SK-N-SH (cell line): ENCODE measurements at regions not wholly inside any gene's neighbourhood (a gene's known extent, or its start where the extent isn't known, plus 50 kb on each side); places are given as distances from the start of the nearest gene placed in this dataset.

Experiments used
- CTCF ChIA-PET: fragments of 300-600, 350-600 bp; formaldehyde crosslinking; extraction: SDS; loops from one replicate; lab custom pipeline; 2021; lab: Yijun Ruan, JAX
- POLR2A ChIA-PET: fragments of 350-600 bp; sonication (Branson Sonifier 250); formaldehyde crosslinking; extraction: SDS; loops from one replicate; lab custom pipeline; 2020; ENCODE audit warnings: antibody characterized with exemption, inconsistent platforms; lab: Yijun Ruan, JAX
- DNase-seq: peaks from one replicate; pipeline ENCODE4 v3.0.0; 2012
- H2AFZ ChIP-seq: fragments of 200-600 bp; sonication (generic); 2 replicates; pipeline ENCODE4 v1.8.1; 2016; ENCODE audit warnings: antibody characterized with exemption, mild to moderate bottlenecking, low read depth
- H3F3A ChIP-seq: fragments of 200-600 bp; sonication (generic); replicated peaks from 2 replicates; pipeline ENCODE3; 2016; ENCODE audit warnings: antibody characterized with exemption, mild to moderate bottlenecking; ENCODE audit not compliant: insufficient read depth
- H3K27ac ChIP-seq, 2 experiments: fragments of 200-500 bp in 1 of 2; fragments of 200-600 bp in 1 of 2; sonication (Bioruptor generic) in 1 of 2; sonication (generic), shearing (Covaris generic) in 1 of 2; 2 replicates each; pipeline versions ENCODE4 v1.5.1 to v1.6.1; 2014 to 2016; ENCODE audit warnings: low read depth in 2 of 2, inconsistent platforms in 1 of 2, low read length in 1 of 2, mild to moderate bottlenecking in 1 of 2, mixed read lengths in 1 of 2
- H3K27me3 ChIP-seq: fragments of 200-600 bp; sonication (generic), shearing (Covaris generic); 2 replicates; pipeline ENCODE4 v1.6.1; 2016; ENCODE audit warnings: mixed run types; ENCODE audit not compliant: insufficient read depth
- H3K36me3 ChIP-seq, 2 experiments: fragments of 200-500 bp in 1 of 2; fragments of 200-600 bp in 1 of 2; sonication (Bioruptor generic) in 1 of 2; sonication (generic) in 1 of 2; replicated peaks in 1 of 2; 2 replicates each; pipeline versions ENCODE3 to v1.5.1; 2014 to 2016; ENCODE audit warnings: low read length in 1 of 2, mild to moderate bottlenecking in 1 of 2; ENCODE audit not compliant: insufficient read depth in 2 of 2, control insufficient read depth in 1 of 2
- H3K4me1 ChIP-seq, 2 experiments: fragments of 200-500 bp in 1 of 2; fragments of 200-600 bp in 1 of 2; sonication (Bioruptor generic) in 1 of 2; sonication (generic), shearing (Covaris generic) in 1 of 2; 2 replicates each; pipeline versions ENCODE4 v1.5.1 to v1.6.1; 2014 to 2016; ENCODE audit warnings: low read depth in 1 of 2, low read length in 1 of 2, mixed run types in 1 of 2; ENCODE audit not compliant: insufficient read depth in 2 of 2, control insufficient read depth in 1 of 2
- H3K4me2 ChIP-seq: fragments of 200-600 bp; sonication (generic), shearing (Covaris generic); 2 replicates; pipeline ENCODE4 v1.6.1; 2017; ENCODE audit warnings: mixed run types
- H3K4me3 ChIP-seq, 2 experiments: fragments of 200-500 bp in 1 of 2; fragments of 200-600 bp in 1 of 2; sonication (Bioruptor generic) in 1 of 2; sonication (generic), shearing (Covaris generic) in 1 of 2; 2 replicates each; pipeline versions ENCODE4 v1.5.1 to v1.8.1; 2014 to 2016; ENCODE audit warnings: low read depth in 2 of 2, inconsistent platforms in 1 of 2, low read length in 1 of 2, mild to moderate bottlenecking in 1 of 2, mixed read lengths in 1 of 2, moderate library complexity in 1 of 2
- H3K79me2 ChIP-seq: fragments of 200-600 bp; sonication (generic); 2 replicates; pipeline ENCODE4 v1.8.1; 2017; ENCODE audit warnings: mild to moderate bottlenecking; ENCODE audit not compliant: insufficient read depth
- H3K9ac ChIP-seq: fragments of 200-600 bp; sonication (generic); 2 replicates; pipeline ENCODE4 v1.6.1; 2017; ENCODE audit warnings: mixed run types
- H3K9me2 ChIP-seq: fragments of 200-600 bp; sonication (generic); 2 replicates; pipeline ENCODE4 v1.6.1; 2017; ENCODE audit warnings: mixed run types
- H3K9me3 ChIP-seq: fragments of 200-600 bp; sonication (generic); 2 replicates; pipeline ENCODE4 v1.6.1; 2017; ENCODE audit warnings: mixed run types, mild to moderate bottlenecking, moderate library complexity
- H4K20me1 ChIP-seq: fragments of 200-600 bp; sonication (generic); 2 replicates; pipeline ENCODE4 v1.6.1; 2017; ENCODE audit warnings: mild to moderate bottlenecking, mixed run types; ENCODE audit not compliant: insufficient read depth
- CHD2 ChIP-seq: fragments of 150-350 bp; IDR thresholded peaks from 2 replicates; pipeline ENCODE4 v1.6.1; 2018; ENCODE audit warnings: low read length; ENCODE audit not compliant: partially characterized antibody
- EZH2phosphoT487 ChIP-seq: fragments of 200-600 bp; sonication (generic); IDR thresholded peaks from 2 replicates; pipeline ENCODE4 v1.6.1; 2017; ENCODE audit warnings: low read depth, mixed run types, mild to moderate bottlenecking, antibody characterized with exemption, moderate library complexity, borderline replicate concordance
- FOXJ3 ChIP-seq: sonication (generic); formaldehyde crosslinking; IDR thresholded peaks from 2 replicates; pipeline ENCODE4 v1.5.1; 2020; ENCODE audit warnings: mild to moderate bottlenecking, missing genetic modification reagents
- FOXM1 ChIP-seq: IDR thresholded peaks from 2 replicates; pipeline ENCODE4 v1.4.0; 2012; ENCODE audit warnings: low read depth, mild to moderate bottlenecking
- GATA2 ChIP-seq: sonication (generic); formaldehyde crosslinking; IDR thresholded peaks from 2 replicates; pipeline ENCODE4 v1.5.0; 2020; ENCODE audit warnings: mild to moderate bottlenecking, missing genetic modification reagents
- JUND ChIP-seq: IDR thresholded peaks from 2 replicates; pipeline ENCODE4 v1.4.0; 2012
- MEF2A ChIP-seq: IDR thresholded peaks from 2 replicates; pipeline ENCODE4 v1.4.0; 2012; ENCODE audit warnings: low read depth, borderline replicate concordance
- MXI1 ChIP-seq: IDR thresholded peaks from 2 replicates; pipeline ENCODE4 v1.6.1; 2012; ENCODE audit warnings: mild to moderate bottlenecking, low read depth, low read length, improper control_type of control experiment
- NFIC ChIP-seq: IDR thresholded peaks from 2 replicates; pipeline ENCODE4 v1.4.0; 2012; ENCODE audit warnings: borderline replicate concordance
- NRF1 ChIP-seq: IDR thresholded peaks from 2 replicates; pipeline ENCODE4 v1.6.1; 2012; ENCODE audit warnings: low read depth, mild to moderate bottlenecking, low read length
- RAD21 ChIP-seq: IDR thresholded peaks from 2 replicates; pipeline ENCODE4 v1.6.1; 2012; ENCODE audit warnings: mild to moderate bottlenecking, low read length
- RCOR1 ChIP-seq: fragments of 150-350 bp; IDR thresholded peaks from 2 replicates; pipeline ENCODE4 v1.6.1; 2017; ENCODE audit warnings: antibody characterized with exemption, low read length
- RFX5 ChIP-seq: IDR thresholded peaks from 2 replicates; pipeline ENCODE4 v1.6.1; 2012; ENCODE audit warnings: mild to moderate bottlenecking, improper control_type of control experiment, low read length
- TCF12 ChIP-seq: IDR thresholded peaks from 2 replicates; pipeline ENCODE4 v1.4.0; 2012
- WGBS: methylation state at CpG from one replicate; pipeline ENCODE4 v1.1.6; 2017; ENCODE audit warnings: low lambda C conversion rate; 5-methylcytosine and 5-hydroxymethylcytosine counted together
- TF ChIP-seq, protein P1 (sequence below): IDR thresholded peaks from 2 replicates; pipeline ENCODE4 v1.4.0; 2012; ENCODE audit warnings: low read depth, borderline replicate concordance
- TF ChIP-seq, protein P2 (sequence below): IDR thresholded peaks from 2 replicates; pipeline ENCODE4 v1.4.0; 2012; ENCODE audit warnings: low read depth, borderline replicate concordance
- TF ChIP-seq, protein P3 (sequence below): fragments of 150-350 bp; IDR thresholded peaks from 2 replicates; pipeline ENCODE4 v1.6.1; 2017; ENCODE audit warnings: antibody characterized with exemption, low read length, low read depth, borderline replicate concordance
- TF ChIP-seq, protein P4 (sequence below): IDR thresholded peaks from 2 replicates; pipeline ENCODE4 v1.6.1; 2012; ENCODE audit warnings: mild to moderate bottlenecking, low read depth, low read length, moderate library complexity

DNA sequence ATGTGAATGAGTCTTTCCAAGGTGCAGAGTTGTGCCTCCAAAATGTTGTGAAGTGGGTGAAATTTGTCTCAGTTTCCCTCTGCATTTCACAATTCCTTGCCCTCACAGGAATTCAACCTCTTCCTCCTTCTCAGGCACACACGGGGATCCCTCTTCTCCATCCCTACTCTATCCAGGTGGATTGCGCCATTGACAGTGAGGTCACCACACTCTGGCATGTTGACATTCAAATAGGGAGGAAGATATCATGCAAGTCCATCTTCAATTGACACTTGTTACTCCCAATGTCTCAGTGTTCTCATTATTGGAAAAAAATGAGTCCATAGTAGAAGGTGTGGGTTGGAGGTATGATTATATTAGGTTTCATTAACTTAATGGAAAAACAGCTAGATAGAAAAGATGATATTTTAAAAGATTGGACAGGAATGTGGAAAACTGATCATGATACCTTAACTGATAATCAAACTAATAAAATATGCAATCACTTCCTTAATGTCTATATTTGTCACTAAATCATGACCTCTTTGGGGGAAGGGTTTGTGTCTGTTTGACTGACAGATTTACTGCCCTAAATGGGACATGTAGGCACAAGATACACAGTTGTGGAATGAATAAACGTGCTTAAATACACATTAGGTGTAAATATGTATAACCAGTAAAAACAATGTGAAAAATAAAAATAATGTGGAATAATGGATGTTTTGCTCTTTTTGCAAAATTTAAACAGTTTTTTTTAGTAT is 213.8 kb upstream of the SLC8A1 start:
- WGBS = 32% methylated on average over 3 of the region's 3 CpGs
- Histone ChIP-seq H4K20me1 (no peaks in the 10 kb centered on the region), H3K9me3 (no peaks in the 10 kb centered on the region; the same call in 1 of the 2 replicates), H3F3A (no peaks in the 10 kb centered on the region), H3K36me3 (no peaks in the 10 kb centered on the region), H3K9ac (no peak overlapping the region), H3K4me2 (no peak overlapping the region), H3K27ac (no peak overlapping the region), H3K4me1 (no peaks in the 10 kb centered on the region), H3K4me3 (no peak overlapping the region), H3K9me2 (no peaks in the 10 kb centered on the region), H2AFZ (no peak overlapping the region), H3K79me2 (no peaks in the 10 kb centered on the region), H3K27me3 (no peaks in the 10 kb centered on the region; the same call in 1 of the 2 replicates)
- TF ChIP-seq, protein P1, sequence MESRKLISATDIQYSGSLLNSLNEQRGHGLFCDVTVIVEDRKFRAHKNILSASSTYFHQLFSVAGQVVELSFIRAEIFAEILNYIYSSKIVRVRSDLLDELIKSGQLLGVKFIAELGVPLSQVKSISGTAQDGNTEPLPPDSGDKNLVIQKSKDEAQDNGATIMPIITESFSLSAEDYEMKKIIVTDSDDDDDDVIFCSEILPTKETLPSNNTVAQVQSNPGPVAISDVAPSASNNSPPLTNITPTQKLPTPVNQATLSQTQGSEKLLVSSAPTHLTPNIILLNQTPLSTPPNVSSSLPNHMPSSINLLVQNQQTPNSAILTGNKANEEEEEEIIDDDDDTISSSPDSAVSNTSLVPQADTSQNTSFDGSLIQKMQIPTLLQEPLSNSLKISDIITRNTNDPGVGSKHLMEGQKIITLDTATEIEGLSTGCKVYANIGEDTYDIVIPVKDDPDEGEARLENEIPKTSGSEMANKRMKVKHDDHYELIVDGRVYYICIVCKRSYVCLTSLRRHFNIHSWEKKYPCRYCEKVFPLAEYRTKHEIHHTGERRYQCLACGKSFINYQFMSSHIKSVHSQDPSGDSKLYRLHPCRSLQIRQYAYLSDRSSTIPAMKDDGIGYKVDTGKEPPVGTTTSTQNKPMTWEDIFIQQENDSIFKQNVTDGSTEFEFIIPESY = no peak
- TF ChIP-seq, protein P2, sequence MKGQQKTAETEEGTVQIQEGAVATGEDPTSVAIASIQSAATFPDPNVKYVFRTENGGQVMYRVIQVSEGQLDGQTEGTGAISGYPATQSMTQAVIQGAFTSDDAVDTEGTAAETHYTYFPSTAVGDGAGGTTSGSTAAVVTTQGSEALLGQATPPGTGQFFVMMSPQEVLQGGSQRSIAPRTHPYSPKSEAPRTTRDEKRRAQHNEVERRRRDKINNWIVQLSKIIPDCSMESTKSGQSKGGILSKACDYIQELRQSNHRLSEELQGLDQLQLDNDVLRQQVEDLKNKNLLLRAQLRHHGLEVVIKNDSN = no peak
- TF ChIP-seq JUND (no peak), CHD2 (no peak), GATA2 (no peak), RAD21 (no peak), FOXJ3 (CRISPR knock-in tag) (no peak), FOXM1 (no peak), MXI1 (no peak), EZH2phosphoT487 (no peak), RFX5 (no peak), RCOR1 (no peak), NFIC (no peak), MEF2A (no peak), NRF1 (no peak), TCF12 (no peak)
- TF ChIP-seq, protein P3, sequence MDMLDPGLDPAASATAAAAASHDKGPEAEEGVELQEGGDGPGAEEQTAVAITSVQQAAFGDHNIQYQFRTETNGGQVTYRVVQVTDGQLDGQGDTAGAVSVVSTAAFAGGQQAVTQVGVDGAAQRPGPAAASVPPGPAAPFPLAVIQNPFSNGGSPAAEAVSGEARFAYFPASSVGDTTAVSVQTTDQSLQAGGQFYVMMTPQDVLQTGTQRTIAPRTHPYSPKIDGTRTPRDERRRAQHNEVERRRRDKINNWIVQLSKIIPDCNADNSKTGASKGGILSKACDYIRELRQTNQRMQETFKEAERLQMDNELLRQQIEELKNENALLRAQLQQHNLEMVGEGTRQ = no peak
- TF ChIP-seq, protein P4, sequence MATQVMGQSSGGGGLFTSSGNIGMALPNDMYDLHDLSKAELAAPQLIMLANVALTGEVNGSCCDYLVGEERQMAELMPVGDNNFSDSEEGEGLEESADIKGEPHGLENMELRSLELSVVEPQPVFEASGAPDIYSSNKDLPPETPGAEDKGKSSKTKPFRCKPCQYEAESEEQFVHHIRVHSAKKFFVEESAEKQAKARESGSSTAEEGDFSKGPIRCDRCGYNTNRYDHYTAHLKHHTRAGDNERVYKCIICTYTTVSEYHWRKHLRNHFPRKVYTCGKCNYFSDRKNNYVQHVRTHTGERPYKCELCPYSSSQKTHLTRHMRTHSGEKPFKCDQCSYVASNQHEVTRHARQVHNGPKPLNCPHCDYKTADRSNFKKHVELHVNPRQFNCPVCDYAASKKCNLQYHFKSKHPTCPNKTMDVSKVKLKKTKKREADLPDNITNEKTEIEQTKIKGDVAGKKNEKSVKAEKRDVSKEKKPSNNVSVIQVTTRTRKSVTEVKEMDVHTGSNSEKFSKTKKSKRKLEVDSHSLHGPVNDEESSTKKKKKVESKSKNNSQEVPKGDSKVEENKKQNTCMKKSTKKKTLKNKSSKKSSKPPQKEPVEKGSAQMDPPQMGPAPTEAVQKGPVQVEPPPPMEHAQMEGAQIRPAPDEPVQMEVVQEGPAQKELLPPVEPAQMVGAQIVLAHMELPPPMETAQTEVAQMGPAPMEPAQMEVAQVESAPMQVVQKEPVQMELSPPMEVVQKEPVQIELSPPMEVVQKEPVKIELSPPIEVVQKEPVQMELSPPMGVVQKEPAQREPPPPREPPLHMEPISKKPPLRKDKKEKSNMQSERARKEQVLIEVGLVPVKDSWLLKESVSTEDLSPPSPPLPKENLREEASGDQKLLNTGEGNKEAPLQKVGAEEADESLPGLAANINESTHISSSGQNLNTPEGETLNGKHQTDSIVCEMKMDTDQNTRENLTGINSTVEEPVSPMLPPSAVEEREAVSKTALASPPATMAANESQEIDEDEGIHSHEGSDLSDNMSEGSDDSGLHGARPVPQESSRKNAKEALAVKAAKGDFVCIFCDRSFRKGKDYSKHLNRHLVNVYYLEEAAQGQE = no peak
- ChIA-PET POLR2A (no interaction called here), CTCF (no interaction called here)
- DNase-seq = no peak
